ENCODE measurements at regions not wholly inside any gene's neighbourhood (a gene's known extent, or its start where the extent isn't known, plus 50 kb on each side); places are given as distances from the start of the nearest gene placed in this dataset.
"Not testable (repeated sequence)": the region's sequence is repeated elsewhere in the genome, so short reads cannot be mapped to it uniquely, and the experiment has no call there.

DNA sequence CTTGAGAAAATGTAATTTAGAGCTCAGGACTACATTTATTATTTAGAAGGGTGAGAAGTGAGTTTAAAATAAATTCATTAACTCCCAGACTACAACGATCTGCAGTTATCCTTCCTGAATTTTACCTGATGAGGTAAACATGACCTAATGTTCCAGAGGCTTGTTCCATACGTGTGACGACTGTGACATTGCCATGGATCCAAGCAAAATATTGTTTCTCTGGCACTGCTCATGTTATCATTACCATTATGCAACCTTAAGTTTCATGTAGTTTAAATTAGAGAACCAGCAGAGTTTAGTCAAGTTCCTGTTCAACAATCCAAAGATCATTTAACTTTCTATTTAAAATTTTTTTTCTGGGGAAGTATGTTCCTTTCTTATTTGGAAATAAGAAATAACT is 279.6 kb downstream of the KLF5 start:
- DNase-seq (ENCODE audit: low read depth) = no peak

DNA sequence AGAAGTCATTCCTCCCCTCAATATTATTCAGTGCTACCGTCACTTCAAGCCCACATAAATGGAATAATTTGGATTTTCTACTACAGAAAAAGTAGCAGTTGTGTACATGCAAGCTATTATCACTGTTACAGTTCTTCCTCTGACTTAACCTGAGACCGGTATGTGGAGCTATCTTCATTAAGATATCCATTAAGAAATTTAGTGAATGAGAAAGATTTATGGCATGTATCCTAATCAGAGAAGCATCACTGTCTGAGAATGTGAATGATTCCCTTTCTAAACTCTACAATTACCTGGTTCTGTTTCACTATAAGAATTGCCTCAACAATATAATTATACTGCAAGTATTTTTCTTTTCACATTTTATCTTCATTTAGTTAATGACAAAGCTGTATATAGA is 278.7 kb downstream of the KLF5 start:
- no peak for DNase-seq (ENCODE audit: low read depth)

DNA sequence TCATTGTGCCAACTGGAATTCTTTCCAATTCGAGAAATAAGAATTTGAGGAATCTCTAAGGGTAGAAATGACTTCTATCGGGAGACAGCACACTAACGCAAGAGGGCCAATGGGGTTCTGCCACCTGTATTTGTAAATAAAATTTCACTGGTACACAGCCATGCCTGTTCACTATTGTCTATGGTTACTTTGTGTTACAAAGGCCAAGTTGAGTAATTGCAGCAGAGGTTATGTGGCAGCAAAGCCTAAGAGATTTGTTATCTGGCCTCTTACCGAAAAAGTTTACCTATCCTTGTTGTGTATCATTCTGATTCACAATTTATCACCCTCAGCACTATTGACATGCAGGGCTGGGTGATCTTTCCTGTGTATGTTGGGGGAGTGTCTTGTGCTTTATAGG is 278.0 kb downstream of the KLF5 start:
- DNase-seq (ENCODE audit: low read depth) = no peak

DNA sequence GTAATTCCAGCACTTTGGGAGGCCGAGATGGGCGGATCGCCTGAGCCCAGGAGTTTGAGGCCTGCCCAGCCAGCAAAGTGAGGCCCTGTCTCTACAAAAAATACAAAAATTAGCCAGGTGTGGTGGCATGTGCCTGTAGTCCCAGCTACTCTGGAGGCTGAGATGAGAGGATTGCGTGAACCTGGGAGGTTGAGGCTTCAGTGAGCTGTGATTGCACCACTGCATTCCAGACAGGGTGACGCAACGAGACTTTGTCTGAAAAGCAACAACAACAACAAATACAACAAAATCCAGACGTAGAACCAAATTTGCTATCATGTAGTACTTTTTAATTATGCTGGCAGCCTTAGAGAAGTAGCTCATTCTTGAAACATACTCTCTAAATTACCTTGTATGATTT is 277.1 kb downstream of the KLF5 start:
- no peak for DNase-seq (ENCODE audit: low read depth)

DNA sequence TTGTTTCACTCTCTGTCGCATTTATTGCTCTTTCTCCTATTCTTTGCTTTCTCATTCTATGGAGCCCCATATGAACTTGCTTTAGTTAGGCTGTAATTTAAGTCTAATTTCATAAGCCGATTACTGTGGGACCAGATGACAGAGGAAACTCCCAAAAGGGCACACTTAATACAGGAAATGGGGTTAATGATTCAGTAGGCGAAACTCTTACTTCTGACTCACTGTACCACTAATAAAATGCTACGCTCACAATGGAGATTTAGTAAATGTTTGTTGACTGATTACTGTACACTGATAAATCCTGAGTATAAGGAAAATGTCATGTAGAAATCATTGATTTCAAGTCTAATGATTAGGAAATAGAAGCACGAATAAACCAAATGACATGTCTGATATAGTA is 276.4 kb downstream of the KLF5 start:
- no peak for DNase-seq (ENCODE audit: low read depth)

DNA sequence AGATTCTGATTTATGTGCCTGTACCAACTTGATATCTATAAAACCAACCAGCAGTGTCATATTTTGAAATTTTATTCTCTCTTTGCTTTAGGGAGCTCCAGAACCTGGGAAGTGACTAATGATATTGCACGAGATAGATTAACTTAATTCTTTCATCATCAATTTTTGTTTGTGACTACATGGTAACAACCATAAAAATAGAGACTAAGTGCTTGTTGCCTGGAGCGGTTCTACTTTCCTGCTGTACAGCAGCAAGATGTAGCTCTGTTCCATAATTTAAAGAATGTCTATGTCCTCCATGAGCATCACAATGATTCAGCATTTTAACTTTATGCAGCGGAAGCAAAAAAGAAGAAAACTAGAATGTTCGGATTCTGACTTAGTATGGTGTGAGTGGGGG is 275.6 kb downstream of the KLF5 start:
- no peak for DNase-seq (ENCODE audit: low read depth)

DNA sequence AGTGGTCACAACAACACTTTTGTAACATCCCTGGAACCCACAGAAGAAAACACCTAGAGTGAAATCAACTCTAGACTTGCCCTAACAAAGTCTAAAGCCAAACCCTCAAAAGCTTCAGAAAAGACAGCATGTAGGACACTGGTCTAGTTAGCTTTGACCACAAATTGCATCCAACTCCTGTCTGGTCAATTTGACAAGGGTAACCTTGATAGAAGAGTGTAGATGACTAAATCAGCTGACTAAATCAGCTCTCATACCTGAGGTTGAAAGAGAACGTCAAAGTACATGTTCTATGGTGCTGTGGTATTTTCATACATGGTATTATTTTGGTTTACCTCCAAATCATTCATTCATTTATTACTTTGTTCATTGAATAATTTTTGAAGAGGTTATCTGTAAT is 272.8 kb downstream of the KLF5 start:
- DNase-seq (ENCODE audit: low read depth) = no peak

DNA sequence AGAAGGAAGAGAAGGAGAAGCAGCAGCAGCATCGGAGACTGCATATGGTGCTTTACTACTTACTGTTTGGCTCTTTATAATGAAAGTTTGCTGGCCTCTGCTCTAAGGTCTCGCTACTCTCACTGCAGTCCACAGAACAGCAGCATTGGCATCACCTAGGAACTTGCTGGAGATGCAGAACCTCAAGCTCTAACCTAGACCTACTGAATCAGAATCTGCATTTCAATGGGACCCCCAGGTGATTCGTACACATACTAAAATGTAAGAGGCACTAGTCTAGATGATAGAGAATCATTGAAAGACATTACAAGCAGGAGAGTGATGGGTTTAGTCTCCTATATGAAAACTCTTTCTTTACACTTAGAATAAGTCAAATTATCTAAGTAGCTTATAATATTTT is 270.6 kb downstream of the KLF5 start:
- no peak for DNase-seq (ENCODE audit: low read depth)

DNA sequence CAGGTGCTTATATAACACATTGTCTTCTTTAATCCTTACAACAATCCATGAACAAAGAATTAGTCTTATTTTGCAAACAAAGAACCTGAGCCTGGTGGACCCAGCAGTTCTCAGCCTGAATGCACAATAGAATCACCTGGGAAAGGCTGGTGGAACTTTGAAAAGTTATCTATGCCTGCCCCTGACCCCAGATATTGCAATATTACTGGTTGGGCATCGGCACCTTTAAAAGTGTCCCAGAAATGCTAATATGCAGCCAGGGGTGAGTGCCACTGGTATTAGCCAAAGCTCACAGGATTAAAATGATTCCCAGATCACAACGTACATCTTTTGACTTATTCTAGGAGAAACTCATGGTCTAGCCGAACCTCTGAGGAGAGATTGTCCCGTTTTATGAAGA is 268.8 kb downstream of the KLF5 start:
- DNase-seq (ENCODE audit: low read depth) = no peak

DNA sequence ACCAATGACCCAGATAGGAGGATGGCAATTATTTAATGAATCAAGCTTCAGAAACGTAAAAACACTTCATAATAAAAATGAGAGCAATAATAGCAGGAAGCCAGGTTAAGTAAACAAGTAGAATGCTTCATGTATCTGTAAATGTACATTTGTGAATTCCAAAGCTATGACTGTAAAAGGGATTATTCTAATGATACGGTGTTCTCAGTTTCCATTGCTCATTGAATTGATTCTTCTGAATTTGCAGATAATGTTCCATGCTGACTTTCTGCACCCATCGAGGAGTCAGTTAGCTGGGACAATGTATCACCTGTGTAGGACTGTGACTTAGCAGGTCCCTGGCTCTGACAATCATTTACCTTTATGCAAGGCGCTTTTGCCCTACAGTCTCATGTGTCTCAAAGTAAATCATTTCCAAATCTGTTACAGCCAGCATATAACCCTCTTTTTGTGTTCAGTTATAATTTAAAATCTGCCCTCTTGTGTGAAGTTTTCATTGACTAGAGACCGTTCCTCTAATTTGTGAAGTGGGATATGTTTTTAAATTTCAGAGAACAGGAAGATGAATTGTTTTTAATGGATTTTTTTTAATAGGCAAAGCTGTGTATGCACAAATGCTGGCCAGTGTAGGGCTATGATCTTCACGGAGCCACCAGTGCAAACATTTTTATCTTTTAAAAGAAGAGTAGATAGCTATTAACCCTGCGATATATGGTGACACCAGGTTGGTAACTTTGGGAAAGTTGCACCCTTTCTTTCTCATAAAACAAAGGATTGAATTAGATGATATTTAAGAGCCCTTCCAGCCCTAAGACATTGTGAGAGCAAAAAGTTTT is 267.1 kb downstream of the KLF5 start:
- no peak for DNase-seq (ENCODE audit: low read depth)

DNA sequence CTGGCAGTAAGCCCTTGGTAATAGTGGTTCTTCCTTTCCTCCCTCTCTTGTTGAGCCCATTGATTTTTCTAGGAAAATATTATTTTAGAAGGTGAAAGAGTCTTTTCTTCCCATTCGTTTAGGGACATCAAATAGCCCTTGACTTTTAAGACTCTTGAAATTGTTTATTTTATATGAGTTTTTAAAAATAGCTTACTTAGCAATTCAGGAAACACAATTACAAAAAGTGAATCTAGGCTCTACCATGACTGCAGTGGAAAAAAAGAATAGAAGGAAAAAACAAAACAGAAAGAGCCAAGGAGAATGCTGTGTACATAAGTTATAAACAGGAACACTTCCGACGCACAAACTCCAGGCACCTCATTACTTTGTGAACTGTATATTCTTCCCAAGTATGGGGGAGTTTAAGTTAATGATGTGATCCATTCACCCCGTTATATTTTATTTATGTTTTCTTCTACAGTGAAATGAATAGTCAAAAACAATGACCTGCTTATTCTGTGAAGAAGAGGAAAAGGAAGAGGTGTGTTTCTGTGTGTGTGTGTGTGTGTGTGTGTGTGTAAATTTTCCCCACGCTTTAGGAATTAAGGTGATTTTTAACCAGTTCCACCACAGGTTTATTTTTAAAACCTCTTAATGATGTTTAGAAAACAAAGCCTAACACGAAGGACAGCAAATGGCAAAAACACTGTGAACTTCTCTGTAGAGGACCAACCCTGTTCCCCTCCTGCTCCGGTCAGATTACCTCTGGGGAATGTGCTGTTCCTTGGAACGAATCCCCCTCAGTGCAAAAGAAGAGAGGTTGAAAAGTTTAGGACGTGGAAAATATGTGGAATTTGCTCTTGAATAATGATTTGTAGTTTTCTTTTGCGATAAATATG is 266.3 kb downstream of the KLF5 start:
- DNase-seq (ENCODE audit: low read depth) = no peak

DNA sequence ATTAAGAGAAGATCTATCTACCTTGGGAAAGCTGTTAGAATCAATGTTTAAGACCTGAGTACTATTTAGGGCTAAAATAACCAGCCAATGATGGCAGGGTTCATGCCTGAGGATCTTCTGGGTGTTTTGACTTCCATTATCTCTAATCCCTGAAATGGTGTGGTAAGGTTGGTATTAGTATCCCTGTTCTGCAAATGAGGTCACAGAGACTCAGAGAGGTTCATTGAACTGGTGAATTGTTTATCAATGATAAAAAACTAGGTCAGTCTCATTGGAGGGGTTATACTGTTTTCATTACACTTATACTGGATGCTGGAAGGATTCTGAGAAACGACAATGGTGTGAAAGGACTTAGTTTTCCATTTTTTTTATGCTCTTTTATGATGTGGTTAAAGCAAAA is 264.8 kb downstream of the KLF5 start:
- no peak for DNase-seq (ENCODE audit: low read depth)

DNA sequence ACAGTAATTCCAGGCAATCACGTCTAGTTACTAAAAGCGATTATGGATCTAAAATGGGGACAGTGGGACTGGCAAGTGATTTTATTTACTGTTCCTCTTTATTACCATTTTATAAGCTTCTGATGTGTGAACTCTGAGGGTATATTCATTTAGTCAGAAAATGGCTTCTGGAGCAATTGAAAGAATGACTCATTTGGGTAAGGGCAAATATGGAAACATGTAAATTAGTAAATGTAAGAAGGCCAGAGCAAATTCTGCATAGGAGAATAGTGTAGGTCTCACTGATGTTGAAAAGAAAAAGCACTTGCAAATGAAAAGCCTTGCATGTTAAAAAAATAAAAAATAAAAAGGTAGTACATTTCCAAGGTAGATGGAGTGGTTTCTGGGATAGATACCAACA is 262.2 kb downstream of the KLF5 start:
- DNase-seq (ENCODE audit: low read depth) = no peak

DNA sequence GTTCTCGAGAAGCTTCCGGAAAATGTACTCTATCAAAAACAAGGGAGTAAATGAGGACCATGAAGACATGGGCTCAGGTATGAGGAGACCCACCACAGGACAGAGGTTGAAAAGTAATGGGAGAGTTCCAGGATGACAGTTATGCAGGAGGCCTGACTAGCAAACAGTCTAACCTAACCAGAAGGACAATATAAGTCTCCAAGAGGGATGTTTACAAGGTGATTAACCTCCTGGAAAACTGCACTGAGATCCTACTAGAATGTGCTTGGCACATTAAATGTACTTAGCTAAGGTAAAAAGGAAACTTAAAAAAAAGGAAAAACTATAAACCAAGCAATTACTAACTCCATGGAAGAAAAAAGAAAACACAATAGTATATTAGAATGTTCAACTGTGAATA is 258.3 kb downstream of the KLF5 start:
- DNase-seq (ENCODE audit: low read depth) = no peak

DNA sequence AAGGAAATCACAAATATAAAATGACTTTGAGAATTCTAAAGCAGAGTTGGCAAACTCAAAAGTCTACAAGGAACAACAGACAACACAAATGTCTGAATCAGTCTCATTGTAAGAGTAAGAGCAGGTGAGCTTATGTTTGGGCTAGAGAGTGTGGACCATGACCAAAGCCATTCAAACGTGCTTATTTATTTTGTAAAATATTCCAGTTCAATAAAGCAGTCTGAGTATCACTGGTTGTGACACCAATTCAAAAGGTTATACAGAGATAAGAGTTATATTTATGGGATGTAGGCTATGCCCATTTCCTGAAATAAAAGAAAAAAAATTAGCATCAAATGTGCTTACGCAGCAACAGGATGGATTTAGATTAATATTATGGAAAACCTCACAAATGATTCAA is 251.6 kb downstream of the KLF5 start:
- DNase-seq (ENCODE audit: low read depth) = no peak

DNA sequence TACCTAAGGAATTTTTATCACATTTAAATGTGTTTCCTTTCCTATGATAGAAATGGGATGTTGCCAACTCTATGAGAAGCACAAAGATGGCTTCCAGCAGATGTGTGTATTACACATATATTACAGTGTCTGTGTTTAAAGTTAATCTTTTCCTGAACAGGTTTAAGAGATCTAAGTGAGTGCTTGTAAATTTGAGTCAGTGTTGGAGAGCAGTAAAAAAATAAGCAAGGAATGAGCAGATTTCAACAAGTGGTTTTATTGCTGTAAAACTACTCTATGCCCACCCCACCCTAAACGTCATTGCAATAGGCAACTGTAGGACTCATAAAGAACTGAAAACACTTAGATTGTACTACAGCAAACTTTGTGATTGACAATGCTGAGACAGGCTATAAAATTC is 248.7 kb downstream of the KLF5 start:
- no peak for DNase-seq (ENCODE audit: low read depth)

DNA sequence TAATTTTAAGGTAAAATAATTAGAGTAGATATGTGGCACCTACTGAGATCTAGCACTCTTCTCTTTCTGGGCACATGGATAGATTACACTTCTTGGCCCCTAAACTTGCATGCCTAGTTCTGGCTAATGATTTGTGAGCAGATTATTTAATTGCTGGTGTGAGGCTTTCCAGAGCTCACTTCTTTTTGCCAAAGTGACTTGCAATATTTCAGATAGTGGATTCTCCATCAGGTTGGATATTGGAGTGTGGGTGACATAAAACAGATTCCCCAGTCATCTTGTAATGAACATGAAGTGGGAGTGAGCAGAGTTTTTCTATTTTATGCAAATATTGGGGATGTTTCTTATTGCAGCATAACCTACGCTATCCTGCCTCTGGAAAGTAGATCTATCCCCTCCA is 247.9 kb downstream of the KLF5 start:
- no peak for DNase-seq (ENCODE audit: low read depth)

DNA sequence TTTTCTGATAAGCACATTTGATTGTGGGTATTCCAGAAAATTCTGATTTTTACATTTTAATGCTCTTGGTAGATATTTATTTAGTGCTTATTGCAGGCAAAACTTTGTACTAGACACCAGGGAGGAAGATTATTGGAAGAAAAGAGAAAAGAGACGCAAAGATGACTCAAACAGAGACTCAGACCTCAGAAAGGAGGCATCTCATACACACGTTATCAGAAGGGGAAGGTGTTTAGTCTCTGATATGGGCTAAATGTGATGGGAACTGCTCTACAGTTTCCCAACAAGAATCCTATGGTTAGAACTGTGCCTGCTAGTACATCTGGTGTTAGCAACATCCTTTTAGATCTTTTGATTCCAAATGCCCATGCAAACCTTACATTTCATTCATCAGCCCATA is 245.6 kb downstream of the KLF5 start:
- DNase-seq (ENCODE audit: low read depth) = no peak

DNA sequence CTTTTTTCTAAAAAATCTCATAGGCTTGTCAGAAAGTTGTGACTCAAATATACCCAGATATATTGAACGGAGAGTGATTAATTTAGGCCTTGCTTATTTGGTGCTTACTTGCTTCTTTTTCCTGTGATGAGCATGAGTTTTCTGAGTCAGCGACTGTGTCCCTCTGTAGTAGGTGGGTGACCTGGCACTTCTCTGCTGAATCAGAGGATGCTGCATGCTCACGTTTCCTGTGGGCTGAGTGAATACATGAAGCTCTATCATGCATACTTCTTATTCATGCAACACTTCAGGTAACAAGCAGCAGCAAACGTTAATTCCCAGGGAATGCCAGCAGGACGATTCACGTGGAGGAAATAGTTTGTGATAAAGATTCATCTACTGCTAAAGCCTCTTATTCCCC is 245.0 kb downstream of the KLF5 start:
- no peak for DNase-seq (ENCODE audit: low read depth)

DNA sequence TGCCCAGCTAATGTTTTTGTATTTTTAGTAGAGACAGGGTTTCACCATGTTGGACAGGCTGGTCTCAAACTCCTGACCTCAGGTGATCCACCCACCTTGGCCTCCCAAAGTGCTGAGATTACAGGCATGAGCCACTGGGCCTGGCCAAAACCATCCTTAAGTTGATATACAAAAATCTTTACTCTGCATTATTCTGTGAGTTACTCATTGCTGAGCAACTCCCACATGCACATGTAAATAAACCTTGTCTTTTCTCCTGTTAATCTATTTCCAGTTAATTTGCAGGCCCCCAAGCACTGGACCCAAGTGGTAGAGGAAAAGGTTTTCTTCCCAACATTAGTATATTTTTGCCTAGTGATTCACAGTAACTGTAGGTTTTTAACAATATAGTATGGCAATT is 242.8 kb downstream of the KLF5 start:
- DNase-seq (ENCODE audit: low read depth) = not testable (repeated sequence)

DNA sequence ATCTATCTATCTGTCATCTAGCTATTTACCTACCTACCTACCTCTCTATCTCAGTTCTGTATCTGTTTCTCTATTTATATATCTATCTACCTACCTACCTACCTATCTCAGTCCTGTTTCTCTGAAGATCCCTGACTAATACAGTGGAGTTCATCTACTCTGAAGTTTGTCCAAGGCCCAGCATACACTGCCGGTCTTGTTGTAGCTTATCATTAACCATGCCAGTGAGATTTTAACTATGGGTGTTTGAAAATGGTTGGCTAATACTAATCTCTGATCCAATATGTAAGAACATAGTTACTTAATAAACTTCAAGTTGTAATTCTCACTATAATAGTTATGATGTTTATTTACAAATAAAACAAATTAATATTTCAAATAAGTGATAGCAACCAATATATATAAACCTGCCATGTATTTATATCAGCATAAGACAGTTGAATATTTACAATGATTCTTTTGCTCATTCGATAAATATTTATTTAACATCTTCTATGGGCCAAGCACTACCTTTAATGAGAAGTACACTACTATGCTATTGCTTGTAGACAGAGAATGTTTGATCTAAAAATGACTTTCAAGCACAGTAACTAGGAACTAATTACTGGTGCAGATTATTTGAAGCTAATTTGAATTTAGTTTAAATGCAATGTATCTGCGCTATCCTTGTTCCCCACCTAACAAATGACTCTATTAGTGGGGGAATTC is 242.1 kb downstream of the KLF5 start:
- no peak for DNase-seq (ENCODE audit: low read depth)

DNA sequence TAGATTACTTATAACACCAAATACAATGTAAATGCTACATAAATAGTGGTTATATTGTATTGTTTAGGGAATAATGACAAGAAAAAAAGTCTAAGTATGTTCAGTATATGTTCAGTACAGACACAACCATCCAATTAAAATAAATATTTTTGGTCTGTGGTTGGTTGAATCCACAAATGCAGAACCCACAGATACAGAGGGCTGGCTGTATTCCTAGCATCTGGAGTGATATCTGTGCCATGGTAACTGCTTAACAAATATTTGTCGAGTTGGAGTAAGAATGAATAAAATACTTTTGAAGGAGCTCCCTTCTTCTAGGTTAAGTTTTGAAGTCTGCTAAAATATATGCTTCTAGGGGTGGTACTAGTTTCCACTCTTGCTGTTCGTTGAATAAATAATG is 241.0 kb downstream of the KLF5 start:
- DNase-seq (ENCODE audit: low read depth) = no peak
